ENCODE measurements at regions not wholly inside any gene's neighbourhood (a gene's known extent, or its start where the extent isn't known, plus 50 kb on each side); places are given as distances from the start of the nearest gene placed in this dataset.

DNA sequence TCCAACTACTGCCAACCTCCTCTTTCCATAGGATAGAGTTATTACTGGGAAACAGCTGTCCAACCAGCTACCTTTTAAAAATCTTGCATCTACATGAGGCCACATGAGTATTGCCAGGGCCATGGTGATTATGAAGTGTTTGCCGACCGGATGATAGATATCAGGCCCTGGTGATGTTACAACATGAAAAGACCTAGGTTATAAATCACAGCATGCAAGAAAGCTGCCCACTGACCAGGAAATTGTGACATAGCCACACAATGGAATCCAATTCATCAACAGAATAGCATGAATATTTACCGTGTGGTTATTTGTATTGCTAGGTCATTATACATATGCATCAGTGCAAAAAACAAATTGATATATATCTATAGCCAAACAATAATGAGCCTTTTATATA is 517.0 kb downstream of the INHBA start:
- no peak for DNase-seq (ENCODE audit: low spot score)

DNA sequence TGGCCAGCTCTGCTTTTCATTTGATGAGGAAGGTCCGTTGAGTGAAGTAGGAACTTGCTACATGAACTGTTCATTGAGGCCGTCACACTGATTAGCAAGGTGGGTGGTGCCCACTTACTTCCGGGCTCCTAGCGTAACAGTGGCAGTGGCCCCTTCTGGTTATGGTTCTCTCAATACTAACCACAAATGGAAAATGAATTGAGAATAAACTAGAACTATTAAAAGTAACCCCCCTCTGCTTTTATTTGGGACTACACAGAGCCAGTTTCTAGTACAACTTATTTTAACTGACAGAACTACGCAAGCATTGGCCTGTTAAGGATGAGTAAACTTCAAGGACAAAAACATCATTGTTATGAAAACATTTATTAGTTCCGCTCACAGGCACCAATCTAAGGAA is 519.1 kb downstream of the INHBA start:
- no peak for DNase-seq (ENCODE audit: low spot score)

DNA sequence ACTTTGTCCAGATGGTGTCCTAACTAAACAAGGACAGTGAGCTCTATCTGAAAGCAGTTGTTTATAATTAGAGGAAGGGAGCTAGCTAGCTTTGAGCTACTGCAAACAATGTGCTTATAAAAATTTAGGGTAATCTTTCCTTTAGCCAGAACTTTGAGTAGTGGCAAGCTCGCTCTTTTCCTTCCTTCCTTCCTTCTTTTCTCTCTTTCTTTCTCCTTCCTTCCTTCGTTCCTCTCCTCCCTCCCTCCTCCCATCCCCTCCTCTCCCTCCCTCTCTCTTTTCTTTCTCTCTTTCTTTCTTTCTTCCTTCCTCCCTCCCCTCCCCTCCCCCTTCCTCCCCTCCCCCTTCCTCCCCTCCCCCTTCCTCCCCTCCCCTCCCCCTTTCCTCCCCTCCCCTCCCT is 520.1 kb downstream of the INHBA start:
- DNase-seq (ENCODE audit: low spot score) = no peak

DNA sequence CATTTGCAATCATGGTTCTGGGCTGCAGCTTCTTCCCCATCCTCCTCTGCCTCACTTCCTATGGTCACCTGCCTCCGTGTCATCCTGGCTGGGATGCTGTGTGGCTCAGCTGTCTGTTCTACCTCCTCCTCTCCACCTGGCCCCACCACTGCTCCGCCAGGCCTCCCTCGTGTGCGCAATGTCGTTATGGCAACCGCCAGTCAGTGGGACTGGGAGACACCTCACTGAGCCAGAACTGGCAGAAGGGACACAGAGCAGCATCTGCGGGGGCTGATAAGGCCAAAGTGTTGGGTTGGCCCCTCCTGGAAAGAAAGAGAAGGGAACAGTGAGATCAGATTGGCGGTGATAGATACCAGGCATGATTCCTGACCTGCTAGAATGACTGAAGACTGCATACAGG is 527.5 kb downstream of the INHBA start:
- DNase-seq (ENCODE audit: low spot score) = no peak

DNA sequence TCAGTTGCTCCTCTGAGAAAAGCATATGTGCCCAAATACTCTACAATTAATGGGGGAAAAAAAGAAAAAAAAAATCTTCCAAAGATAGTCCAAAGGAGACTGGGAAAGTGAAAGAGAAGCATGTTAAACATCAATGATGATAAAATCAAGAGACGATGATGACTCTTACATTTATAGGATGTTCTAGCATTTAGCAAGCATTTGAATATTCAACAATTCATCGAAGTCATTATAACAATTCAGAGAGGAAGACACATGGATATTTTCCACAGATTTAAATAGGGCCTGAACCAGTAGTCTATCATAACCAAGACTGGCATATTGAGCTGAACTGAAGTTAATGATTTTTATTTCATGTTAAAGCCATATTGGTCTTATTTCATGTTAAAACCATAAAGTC is 528.4 kb downstream of the INHBA start:
- no peak for DNase-seq (ENCODE audit: low spot score)

DNA sequence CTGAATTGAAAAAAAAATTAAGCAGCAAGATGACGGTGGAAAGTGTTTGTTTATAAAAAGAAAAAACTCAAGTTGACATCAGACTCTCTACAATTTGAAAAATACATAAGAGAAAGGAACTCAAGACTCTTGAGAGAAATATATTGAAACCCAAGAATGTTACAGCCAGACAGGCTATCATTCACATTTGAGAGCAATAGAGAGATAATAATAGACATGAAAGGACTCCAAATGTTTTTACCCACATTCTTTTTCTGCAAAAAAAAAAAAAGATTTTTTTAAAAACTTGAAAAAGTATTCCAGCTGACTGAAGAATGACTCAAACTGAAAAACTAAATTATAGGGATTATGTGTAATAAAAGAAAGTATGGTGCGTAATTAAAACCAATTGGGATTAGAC is 532.4 kb downstream of the INHBA start:
- DNase-seq (ENCODE audit: low spot score) = no peak

DNA sequence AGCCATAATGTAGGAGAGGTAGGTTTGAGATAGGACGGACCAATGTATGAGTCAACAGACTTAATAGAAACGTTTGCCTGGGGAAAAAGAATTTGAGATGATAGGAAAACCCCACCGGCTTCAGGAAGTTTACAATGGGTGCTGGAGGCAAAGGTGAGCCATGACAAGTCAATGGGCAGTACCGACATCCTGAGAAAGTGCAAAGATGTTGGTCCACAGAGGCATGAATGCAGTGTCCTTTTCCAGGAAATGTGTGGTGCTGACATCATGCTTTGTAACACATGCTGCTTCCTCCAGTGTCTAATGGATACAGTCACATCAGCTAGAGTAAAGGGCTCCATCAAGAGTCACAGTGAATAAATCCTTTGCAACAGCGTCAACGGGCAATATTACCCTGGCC is 533.6 kb downstream of the INHBA start:
- no peak for DNase-seq (ENCODE audit: low spot score)

DNA sequence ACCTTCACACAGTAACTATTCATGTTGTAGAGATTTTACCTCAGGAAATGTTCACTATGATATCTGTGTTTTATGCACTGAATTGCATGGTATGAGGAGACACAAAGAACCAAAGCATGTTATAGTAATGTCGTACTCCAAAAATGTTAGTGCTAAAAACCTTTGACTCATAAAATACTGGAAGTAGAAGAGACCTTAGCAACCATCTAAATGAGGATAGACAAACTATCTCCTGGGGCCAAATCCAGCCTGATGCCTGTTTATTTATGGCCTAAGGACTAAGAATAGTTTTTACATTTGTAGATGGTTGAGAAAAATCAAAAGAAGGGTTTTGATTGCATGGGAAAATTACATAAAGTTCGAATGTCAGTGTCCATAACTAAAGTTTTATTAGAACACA is 535.1 kb downstream of the INHBA start:
- DNase-seq (ENCODE audit: low spot score) = no peak

DNA sequence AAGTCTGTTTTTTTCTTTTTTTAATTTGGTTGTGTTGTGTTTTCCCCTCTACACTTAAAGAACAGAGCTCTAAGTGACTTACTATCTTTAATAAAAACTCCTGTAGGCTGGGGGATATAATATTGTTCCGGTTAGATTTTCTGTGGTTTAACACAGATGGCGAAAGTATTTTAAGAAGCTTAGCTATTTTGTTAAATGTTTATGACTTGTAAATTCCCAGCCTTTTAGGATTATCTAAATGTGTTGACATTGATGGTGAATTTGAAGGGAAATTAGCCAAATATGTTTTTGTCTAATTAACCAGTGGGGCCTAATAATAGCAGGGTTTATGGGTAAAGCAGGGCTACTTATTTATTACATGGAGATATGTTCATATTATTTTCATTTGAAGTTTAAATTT is 538.5 kb downstream of the INHBA start:
- no peak for DNase-seq (ENCODE audit: low spot score)

DNA sequence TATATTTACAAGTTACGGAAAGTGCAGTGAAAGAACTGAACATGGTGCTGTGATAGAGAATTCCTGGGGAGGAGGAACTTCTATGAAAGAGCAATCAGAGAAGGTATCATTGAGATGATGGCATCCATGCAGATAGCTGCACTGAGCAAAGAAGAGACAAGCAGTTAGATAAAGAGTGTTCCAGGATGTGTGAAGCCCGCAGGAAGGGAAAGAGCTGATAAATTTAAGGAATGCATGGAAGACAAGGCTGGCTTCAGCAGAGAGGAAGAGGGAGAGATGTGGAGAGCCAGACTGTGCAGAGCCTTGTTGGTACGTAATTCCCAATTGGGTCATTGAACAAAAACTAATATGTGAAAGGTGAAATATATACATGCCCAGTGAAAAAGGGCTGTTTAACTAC is 538.9 kb downstream of the INHBA start:
- no peak for DNase-seq (ENCODE audit: low spot score)

DNA sequence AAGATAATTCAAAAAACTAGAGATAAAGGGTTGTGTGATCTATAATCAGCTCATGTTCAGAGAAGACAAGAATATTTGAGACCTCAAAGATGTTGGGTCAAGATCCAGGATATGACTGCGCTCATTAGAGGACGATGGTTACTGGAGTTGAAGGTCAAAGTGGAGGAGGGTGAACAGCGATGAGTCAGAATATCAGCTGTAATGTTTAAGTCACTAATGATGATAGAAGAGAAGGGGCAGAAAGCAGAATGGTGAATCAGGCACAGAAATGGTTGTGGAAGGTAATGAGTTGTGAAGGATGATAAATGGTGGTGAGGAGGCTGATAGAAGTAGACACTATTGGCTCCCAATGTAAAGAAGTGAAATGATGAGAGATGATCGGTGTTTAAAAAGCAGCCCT is 540.3 kb downstream of the INHBA start:
- DNase-seq (ENCODE audit: low spot score) = peak; percentile 51

DNA sequence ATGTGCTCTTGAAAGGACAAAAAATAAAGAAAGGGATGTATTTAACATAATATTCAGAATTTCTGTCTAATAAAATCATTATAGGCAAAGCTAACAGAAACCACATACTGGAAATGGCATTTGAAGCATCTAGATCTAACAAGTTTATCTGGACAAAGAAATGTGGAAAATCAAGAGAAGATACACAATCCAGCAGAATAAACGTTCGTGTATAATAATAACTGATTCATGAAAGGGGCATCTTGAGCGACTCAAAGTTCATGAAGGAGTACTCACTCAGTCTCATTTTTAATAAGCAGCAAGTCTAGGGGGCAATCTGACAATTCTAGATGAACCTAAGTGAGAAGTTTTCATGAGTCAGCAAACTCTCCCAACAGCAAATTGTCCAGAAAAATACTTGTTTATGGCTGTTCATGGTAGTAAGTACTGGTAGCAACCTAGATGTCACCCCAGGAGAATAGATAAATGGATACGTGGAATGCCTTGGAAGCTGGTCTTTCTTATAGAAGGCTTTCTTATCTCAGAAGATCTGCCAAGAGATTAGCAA is 541.8 kb downstream of the INHBA start:
- no peak for DNase-seq (ENCODE audit: low spot score)

DNA sequence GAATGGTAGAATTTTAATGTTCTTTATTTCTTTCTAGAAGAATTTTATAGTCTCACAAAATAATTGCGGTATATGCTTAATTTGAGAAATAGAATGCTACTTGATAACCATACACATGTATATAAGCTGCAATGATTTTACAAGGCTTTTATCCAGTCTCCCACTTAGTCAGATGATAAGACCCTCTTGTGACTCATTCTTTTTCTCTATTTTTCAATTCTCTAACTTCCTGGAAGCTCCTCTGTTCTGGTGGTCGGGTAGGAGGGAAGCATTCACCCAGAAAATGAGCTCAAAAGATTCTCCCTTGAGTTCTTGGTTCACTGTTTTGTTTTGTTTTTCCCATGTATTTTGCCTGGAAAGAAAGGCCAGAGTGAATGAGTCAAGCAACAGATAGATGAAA is 546.6 kb downstream of the INHBA start:
- DNase-seq (ENCODE audit: low spot score) = peak; percentile 13

DNA sequence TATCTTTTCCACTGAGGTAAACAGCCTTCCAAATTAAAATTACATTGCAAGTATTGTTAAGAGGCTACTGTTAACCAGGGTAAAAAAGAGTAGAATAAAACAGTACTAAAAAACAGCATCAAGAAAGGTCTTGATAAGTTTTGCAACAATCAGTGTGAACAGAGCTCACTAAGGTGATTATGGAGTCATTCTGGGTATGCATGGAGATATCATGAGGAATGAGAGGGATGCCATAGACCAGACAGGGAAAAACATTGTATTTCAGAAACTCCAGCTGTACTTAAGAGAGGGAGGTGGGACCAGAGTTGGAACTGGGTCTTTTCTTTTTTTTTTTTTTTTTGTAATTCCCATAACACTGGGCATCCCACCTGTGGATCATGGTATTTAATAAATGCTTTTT is 549.6 kb downstream of the INHBA start:
- DNase-seq (ENCODE audit: low spot score) = no peak

DNA sequence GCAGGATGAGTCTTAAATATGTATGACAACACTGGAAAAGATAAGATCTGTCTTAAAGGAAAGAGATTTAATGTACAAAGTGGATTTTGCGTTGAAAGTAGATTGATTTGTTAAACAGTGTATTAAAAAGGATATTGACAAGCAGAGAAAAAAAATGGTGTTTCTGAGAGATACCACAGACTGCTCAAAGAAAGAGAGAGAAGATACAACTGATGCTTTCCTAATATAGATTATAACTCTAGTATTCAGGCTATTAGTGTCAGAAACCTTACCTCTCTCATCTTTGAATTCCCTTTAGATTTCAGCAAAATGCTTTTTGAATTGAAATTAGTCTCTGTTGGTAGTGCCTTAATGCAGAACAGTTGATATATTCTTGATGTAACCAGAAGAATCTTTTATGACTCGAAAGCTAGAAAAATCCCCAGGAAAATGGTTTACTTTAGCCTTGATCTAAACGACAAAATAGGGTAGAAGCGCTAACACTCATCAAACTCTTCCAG is 550.7 kb downstream of the INHBA start:
- DNase-seq (ENCODE audit: low spot score) = no peak

DNA sequence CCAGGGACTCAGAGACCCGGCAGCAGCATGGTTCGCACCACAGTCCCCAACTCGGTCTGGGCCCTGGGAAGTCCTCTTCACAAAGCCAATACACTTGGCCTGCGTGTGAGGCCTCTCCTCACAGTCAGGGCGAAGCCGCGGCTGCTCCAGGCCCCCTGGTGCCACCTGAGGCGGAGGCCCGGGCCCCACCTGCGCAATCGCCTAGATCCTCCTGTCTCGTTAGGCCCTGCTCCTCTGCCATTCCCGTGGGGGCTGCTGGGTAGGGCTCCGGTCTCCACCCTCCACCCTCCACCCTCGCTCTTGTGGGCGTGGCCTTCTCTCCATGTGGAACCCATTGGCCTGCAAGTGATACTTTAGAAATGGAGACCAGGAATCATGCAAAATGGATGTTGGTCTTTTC is 553.3 kb downstream of the INHBA start:
- no peak for DNase-seq (ENCODE audit: low spot score)

DNA sequence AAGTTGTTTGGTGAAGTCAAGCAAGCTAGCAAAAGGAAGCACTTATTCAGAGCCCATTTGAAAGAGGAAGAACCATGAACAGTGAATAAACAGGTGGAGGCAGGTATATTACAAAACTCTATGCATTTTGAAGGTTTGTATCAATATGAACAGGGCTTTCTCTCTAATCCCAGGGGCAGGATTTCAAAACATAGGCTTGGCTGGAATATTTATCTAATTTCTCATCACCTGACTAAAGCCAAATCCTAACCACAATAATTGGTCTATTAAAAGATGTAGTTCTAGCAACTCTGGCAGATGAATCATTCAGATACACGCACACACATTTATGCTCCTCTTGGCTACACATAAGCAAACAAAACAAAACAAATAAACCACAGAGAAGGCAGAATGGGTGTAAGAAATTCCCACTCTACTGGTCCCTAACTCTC is 554.4 kb downstream of the INHBA start:
- peak; percentile 85 for DNase-seq (ENCODE audit: low spot score)

DNA sequence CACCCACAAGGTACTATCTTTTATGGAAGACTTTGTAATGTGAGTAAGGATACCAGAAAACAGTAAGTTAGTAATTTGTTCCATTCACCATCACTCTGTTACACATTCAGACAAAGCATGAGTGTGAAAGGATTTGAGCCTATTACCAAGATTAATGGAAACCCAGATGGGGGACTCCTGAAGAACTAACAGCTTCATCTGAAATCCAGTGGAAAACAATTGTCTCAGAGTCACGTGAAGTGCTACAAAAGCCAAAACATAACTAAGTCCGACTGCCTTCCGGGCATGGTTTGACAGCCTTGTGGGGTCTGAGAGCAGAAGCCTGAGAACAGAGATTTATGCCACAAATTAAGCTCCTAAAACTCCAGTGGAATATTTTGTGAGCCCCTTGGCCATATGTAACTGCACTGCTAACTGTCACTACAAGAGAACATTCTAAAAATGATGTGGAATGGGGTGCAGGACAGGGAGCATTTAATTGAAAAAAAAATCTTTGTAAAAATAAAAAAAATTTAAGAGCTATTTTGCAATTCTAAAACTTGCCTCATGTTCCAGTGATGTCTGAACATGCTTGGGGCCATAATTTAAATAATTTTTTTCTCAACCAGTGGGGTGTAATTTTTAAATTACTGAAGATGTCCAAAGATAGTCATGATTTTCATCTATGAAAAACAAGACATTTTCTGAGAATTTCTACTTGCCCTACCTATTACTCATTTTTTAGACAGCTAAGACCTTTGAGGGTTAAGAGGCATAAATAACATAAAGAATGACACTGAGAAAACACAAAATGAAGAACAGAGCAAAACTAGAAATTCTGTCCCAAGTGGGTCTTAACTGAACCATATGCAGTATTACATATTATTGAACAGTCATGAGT is 555.0 kb downstream of the INHBA start:
- no peak for DNase-seq (ENCODE audit: low spot score)

DNA sequence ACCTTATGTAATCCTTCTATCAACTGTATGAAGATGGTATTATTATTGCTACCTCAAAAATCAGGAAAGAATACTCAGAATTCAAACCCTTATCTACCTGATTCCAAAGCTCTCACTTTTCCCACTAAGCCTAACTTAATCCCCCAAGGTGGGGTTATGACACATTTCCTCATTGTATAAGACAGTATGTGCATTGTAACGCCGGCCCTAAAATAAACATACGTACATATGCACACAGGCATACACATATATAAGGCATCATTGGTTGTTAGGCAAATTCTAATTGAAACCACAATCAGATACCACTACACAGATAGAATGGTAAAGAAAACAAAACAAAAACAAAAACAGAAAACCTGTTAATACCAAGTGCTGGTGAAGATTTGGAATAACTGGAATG is 556.5 kb downstream of the INHBA start:
- DNase-seq (ENCODE audit: low spot score) = no peak

DNA sequence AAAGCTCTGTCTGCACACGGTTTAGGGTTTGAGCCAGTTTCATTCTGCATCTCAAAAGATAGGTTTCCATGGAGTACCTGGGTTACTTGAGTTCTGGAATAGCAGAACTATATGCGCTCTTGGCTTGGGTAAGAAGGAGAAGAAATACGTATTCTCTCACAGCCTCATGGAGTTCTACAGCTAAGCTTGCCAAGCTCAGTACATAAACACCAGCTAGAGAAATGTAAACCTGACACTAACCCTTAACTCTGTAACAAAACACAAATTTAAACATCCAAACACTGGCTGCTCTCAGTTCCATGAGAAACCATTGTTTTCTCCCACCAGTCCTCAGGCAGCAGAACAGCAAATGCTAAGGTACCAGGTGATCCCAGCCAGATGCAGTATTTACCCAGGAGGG is 557.2 kb downstream of the INHBA start:
- DNase-seq (ENCODE audit: low spot score) = no peak

DNA sequence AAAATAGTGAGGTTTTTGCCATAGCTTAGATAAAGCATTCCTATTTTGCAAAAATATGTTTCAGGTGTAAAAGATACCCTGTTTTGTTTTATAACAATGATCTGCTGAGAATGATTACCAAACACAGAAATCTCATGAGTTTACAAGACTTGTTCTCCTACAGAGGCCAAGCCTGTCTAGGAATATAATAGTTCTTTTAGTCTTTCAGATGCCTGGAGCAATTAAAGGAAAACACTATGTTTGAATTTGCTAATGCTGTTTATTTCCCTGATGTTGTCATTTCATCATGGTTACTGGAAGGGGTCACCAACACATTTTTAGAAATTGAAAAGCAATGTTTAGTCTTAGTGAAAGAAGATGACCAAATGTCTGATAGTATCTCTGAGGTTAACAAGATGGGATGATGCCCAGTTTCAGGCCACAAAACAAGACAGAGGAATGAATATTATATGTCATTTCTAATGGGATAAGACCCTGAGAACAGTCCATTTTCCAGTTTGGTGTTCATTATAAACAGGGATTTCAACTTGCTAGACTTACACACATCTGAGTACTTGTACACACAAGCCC is 559.9 kb downstream of the INHBA start:
- no peak for DNase-seq (ENCODE audit: low spot score)

DNA sequence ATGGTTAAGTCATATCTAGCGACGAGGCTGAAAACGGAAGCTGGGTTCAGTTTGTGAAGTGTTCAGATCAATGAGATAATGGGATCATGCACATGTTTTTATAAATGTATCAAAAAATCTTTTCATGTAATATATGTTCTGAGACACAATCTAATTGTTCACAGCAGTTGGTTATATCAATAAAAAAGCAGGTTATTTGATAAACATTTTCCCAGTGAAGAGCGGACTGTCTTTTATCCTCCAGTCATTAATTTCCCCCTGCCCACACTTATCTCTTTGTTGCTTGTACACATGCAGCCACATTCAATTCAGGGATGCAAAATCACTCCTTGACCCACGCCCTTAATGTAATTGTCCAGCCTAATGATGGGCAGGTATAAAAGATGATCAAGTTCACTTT is 563.1 kb downstream of the INHBA start:
- no peak for DNase-seq (ENCODE audit: low spot score)

DNA sequence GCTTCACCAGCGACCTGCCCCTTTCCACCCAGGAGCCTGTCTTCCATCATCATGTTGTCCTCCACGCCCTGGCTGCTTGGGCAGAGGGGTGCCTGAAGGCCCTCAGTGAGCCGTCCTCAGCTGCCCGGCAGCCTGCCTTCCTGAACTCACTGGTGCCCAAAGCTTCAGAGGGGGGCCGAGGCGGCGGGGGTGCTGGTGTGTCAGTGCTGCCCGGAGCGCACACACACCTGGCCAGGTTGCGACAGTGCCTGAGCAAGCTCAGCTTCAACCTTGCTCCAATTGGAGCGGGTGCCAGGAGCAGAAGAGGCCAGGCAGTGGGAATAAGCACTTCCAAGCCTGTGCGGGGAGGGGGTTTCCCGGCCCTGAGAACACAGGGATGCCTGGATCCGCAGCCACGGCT is 566.3 kb downstream of the INHBA start:
- DNase-seq (ENCODE audit: low spot score) = no peak

Measured in A172 (cell line).